ENCODE measurements at regions not wholly inside any gene's neighbourhood (a gene's known extent, or its start where the extent isn't known, plus 50 kb on each side); places are given as distances from the start of the nearest gene placed in this dataset.
"Not testable (repeated sequence)": the region's sequence is repeated elsewhere in the genome, so short reads cannot be mapped to it uniquely, and the experiment has no call there.

DNA sequence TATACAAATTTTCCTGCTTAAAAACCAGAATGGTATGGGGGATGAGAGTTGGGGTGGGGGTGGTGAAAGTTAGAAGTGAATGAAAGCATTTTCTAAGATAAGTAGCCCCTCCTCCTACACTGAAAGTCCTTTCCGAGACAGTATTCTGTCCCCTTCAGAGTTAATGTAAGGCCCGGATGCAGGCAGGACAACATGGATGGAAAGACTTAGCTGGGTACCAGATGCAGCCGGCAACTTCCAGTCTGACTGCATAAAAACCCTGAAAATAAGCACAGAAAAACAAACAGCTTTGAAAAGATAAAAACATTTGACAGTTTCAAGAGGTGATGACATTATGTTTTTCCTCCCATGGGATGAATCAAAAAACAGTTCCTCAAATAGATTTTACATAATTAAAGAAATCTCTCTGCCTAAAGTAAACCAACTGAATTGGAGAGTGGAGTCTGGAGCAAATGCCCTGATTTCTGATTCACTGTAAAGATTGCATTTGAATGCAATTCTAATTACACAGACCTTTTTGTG, 196.3 kb downstream of the GPAT3 start:
- no peak for DNase-seq (ENCODE audit: low read depth)
- H3K4me3 ChIP-seq (ENCODE audit: low read depth, low read length): no peak overlapping the region
- TF ChIP-seq MYC (IDR thresholded peaks at IDR 0.05; ENCODE audit: low read depth, low read length) (no peak), POLR2A (IDR thresholded peaks at IDR 0.05; ENCODE audit: extremely low read depth, insufficient read length) (no peak)
- TF ChIP-seq, protein P1, sequence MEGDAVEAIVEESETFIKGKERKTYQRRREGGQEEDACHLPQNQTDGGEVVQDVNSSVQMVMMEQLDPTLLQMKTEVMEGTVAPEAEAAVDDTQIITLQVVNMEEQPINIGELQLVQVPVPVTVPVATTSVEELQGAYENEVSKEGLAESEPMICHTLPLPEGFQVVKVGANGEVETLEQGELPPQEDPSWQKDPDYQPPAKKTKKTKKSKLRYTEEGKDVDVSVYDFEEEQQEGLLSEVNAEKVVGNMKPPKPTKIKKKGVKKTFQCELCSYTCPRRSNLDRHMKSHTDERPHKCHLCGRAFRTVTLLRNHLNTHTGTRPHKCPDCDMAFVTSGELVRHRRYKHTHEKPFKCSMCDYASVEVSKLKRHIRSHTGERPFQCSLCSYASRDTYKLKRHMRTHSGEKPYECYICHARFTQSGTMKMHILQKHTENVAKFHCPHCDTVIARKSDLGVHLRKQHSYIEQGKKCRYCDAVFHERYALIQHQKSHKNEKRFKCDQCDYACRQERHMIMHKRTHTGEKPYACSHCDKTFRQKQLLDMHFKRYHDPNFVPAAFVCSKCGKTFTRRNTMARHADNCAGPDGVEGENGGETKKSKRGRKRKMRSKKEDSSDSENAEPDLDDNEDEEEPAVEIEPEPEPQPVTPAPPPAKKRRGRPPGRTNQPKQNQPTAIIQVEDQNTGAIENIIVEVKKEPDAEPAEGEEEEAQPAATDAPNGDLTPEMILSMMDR (IDR thresholded peaks at IDR 0.05; ENCODE audit: low read depth, low read length): no peak
- TF ChIP-seq, protein P2, sequence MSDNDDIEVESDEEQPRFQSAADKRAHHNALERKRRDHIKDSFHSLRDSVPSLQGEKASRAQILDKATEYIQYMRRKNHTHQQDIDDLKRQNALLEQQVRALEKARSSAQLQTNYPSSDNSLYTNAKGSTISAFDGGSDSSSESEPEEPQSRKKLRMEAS (IDR thresholded peaks at IDR 0.05; ENCODE audit: low read depth, low read length): no peak

DNA sequence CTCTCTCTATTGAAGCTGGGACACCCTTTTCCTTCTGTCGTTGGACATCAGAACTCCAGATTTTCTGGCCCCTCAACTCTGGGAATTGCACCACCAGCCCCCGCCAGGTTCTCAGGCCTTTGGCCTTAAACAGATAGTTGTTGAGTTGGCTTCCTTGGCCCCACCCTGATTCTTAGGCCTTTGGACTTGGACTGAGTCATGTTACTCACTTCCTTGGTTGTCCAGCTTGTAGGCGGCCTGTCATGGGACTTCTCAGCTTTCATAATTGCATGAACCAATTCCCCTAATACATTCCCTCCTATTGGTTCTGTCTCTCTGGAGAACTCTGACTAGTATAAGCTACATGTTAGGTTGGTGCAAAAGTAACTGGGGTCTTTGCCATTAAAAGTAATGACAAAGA, 195.7 kb downstream of the GPAT3 start:
- H3K4me3 ChIP-seq (ENCODE audit: low read depth, low read length): no peak overlapping the region
- no peak for DNase-seq (ENCODE audit: low read depth)
- TF ChIP-seq POLR2A (IDR thresholded peaks at IDR 0.05; ENCODE audit: extremely low read depth, insufficient read length): no peak
- TF ChIP-seq, protein P2 (IDR thresholded peaks at IDR 0.05; ENCODE audit: low read depth, low read length): no peak
- no peak for TF ChIP-seq MYC (IDR thresholded peaks at IDR 0.05; ENCODE audit: low read depth, low read length)
- TF ChIP-seq, protein P1 (IDR thresholded peaks at IDR 0.05; ENCODE audit: low read depth, low read length): no peak

DNA sequence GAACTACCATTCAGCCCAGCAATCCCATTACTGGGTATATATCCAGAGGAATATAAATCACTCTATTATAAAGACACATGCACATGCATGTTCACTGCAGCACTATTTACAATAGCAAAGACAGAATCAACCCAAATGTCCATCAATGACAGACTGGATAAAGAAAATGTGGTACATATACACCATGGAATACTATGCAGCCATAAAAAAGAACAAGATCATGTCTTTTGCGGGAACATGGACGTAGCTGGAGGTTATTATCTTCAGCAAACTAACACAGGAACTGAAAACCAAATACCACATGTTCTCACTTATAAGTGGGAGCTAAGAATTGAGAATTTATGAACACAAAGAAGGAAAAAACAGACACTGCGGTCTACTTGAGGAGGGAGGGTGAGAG, 195.1 kb downstream of the GPAT3 start:
- not testable (repeated sequence) for DNase-seq (ENCODE audit: low read depth); H3K4me3 ChIP-seq (ENCODE audit: low read depth, low read length)

DNA sequence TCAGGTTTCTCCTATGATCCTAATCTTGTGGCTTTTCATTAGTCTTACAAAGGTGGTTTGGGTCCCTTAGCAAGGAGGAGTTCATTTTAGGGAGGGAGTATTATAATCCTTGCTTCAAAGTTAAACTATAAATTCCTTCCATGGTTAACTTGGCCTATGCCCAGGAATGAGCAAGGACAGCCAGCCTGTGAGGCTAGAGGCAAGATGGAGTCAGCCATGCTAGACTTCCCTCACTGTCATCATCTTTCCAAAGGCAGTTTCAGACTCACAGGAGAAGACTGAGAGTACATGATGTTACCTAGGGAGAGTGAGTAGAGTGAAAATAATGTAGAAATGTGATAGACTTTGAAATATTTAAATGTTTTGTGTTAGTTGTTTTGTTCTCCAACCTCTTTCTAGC, 192.3 kb downstream of the GPAT3 start:
- no peak overlapping the region for H3K4me3 ChIP-seq (ENCODE audit: low read depth, low read length)
- no peak for TF ChIP-seq MYC (IDR thresholded peaks at IDR 0.05; ENCODE audit: low read depth, low read length)
- TF ChIP-seq POLR2A (IDR thresholded peaks at IDR 0.05; ENCODE audit: extremely low read depth, insufficient read length): no peak
- TF ChIP-seq, protein P2 (IDR thresholded peaks at IDR 0.05; ENCODE audit: low read depth, low read length): no peak
- TF ChIP-seq, protein P1 (IDR thresholded peaks at IDR 0.05; ENCODE audit: low read depth, low read length): no peak
- DNase-seq (ENCODE audit: low read depth): no peak

DNA sequence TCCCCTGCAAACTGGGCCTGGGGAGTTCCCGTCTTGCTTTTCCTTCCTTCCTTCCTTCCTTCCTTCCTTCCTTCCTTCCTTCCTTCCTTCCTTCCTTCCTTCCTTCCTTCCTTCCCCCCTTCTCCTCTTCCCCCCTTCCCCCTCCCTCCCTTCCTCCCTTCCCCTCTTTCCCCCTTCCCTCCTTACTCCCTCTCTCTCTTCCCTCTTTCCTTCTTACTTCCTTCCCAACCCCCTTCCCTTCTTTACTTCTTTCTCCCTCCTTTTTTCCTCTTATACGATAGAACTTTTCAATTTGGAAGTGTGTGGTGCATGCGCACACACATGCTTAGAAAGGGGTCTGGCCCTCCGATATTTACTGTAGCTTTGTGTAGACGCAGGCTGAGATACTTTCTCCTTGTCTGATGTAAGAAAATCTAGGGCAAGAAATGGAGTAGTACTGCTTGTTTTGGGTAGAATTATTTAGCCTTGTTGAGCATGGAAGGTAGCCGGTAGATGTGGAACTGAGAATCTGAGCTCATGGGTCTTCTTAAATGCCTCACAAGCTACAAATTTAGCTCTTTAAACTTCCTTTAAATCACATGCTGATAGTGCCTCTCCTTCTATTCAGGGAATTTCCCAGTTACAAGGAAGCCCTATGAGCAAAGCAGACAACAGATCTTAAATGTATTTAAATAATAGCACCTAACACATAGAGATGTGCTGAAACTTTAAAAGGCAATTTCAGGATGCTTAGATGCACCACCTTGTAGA, 189.6 kb downstream of the GPAT3 start:
- no peak for TF ChIP-seq POLR2A (IDR thresholded peaks at IDR 0.05; ENCODE audit: extremely low read depth, insufficient read length)
- no peak for TF ChIP-seq MYC (IDR thresholded peaks at IDR 0.05; ENCODE audit: low read depth, low read length)
- TF ChIP-seq, protein P1 (IDR thresholded peaks at IDR 0.05; ENCODE audit: low read depth, low read length): no peak
- TF ChIP-seq, protein P2 (IDR thresholded peaks at IDR 0.05; ENCODE audit: low read depth, low read length): no peak
- no peak for DNase-seq (ENCODE audit: low read depth)
- no peak overlapping the region for H3K4me3 ChIP-seq (ENCODE audit: low read depth, low read length)

DNA sequence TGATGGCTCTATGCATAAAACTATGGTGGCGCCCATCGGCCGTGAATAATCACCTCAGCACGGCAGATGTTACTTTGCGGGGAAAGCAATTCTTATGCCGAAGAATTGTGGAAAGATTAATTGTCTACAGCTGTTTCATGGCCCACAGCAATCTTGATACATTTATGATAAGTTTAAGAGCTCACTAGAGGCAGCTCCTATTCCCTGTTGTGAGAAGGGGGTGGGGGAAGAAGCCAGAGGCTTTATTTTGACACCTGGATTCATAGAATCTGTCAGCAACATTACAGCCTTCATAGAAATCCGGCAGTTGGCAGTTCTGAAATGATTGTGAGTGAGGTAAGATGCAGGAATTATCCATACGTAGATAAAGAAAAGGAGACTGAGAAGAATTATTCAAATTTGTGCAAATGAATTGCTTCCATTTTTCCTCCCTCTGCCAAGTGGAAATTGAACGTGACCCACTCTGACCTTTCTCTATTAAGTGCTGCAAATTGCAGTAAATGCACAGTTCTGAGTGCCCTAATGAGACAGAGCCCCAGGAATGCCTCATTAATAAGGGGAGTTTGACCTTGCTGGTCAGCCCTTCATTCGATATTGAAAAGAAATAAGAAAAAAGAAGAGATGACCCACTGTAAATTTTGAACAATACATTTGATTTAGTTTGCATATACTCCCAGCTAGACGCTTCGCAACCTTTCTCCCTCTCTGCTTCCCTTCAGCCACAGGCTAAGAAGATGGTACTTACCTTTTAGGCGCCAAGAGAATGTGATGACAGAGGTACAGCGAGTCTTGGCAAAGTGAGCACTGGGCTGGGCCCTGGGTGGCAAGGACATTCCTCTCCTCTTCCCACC, 188.8 kb downstream of the GPAT3 start:
- no peak overlapping the region for H3K4me3 ChIP-seq (ENCODE audit: low read depth, low read length)
- TF ChIP-seq, protein P1 (IDR thresholded peaks at IDR 0.05; ENCODE audit: low read depth, low read length): no peak
- TF ChIP-seq, protein P2 (IDR thresholded peaks at IDR 0.05; ENCODE audit: low read depth, low read length): no peak
- TF ChIP-seq POLR2A (IDR thresholded peaks at IDR 0.05; ENCODE audit: extremely low read depth, insufficient read length) (no peak), MYC (IDR thresholded peaks at IDR 0.05; ENCODE audit: low read depth, low read length) (no peak)
- DNase-seq (ENCODE audit: low read depth): no peak
